NCI-H2196 (cell line): ENCODE measurements at regions not wholly inside any gene's neighbourhood (a gene's known extent, or its start where the extent isn't known, plus 50 kb on each side); places are given as distances from the start of the nearest gene placed in this dataset.

ENCODE experiments used
- DNase-seq: peaks from one replicate; lab custom pipeline; 2025; ENCODE audit not compliant: unreplicated experiment; lab: John Stamatoyannopoulos, UW

- no peak for DNase-seq
Measured at GRCh38 chr9:87148331-87149104, 201.2 kb upstream of the GAS1 start.

- no peak for DNase-seq
Measured at GRCh38 chr9:87149799-87150198, 202.5 kb upstream of the GAS1 start.

- no peak for DNase-seq
Measured at GRCh38 chr9:87152256-87152655, 204.9 kb upstream of the GAS1 start.

GRCh38 chr9:87156247-87156646 lies 208.9 kb upstream of the GAS1 start:
- DNase-seq: no peak

- DNase-seq: no peak
Measured at GRCh38 chr9:87157366-87158031, 210.2 kb upstream of the GAS1 start.

GRCh38 chr9:87158765-87159164 lies 211.5 kb upstream of the GAS1 start:
- DNase-seq: no peak

GRCh38 chr9:87160148-87161102 lies 213.1 kb upstream of the GAS1 start:
- no peak for DNase-seq

GRCh38 chr9:87167161-87167560 lies 219.9 kb upstream of the GAS1 start:
- DNase-seq: no peak

GRCh38 chr9:87167582-87167981 lies 220.3 kb upstream of the GAS1 start:
- DNase-seq: no peak

- DNase-seq: no peak
Measured at GRCh38 chr9:87178302-87178701, 231.0 kb upstream of the GAS1 start.

GRCh38 chr9:87179553-87180340 lies 232.4 kb upstream of the GAS1 start:
- no peak for DNase-seq

GRCh38 chr9:87180361-87180760 lies 233.1 kb upstream of the GAS1 start:
- DNase-seq: no peak

- DNase-seq: no peak
Measured at GRCh38 chr9:87180841-87181240, 233.5 kb upstream of the GAS1 start.

- no peak for DNase-seq
Measured at GRCh38 chr9:87181670-87182069, 234.4 kb upstream of the GAS1 start.

GRCh38 chr9:87184956-87185642 lies 237.8 kb upstream of the GAS1 start:
- no peak for DNase-seq

GRCh38 chr9:87187656-87188055 lies 240.3 kb upstream of the GAS1 start:
- DNase-seq: no peak

- DNase-seq: no peak
Measured at GRCh38 chr9:87189006-87189405, 241.7 kb upstream of the GAS1 start.

GRCh38 chr9:87193151-87193550 lies 245.8 kb upstream of the GAS1 start:
- DNase-seq: no peak

- DNase-seq: no peak
Measured at GRCh38 chr9:87193925-87194868, 246.9 kb upstream of the GAS1 start.
